Activated B cell treated with CpG ODN at 0.5 μM for 24 hours (primary cell): ENCODE measurements at regions not wholly inside any gene's neighbourhood (a gene's known extent, or its start where the extent isn't known, plus 50 kb on each side); places are given as distances from the start of the nearest gene placed in this dataset.

Experiments used
- ATAC-seq: fragments of 200-7000 bp; cut with Tn5 transposase; one replicate; pipeline ENCODE4 v1.10.0; 2021; ENCODE audit warnings: low read depth, mild to moderate bottlenecking, moderate library complexity
- CTCF ChIA-PET: fragments of 350-600 bp; sonication (Branson Sonifier 250); formaldehyde crosslinking; loops from one replicate; lab custom pipeline; 2021; ENCODE audit warnings: antibody characterized with exemption; lab: Charles Lee
- POLR2A ChIA-PET: fragments of 350-600 bp; sonication (Branson Sonifier 250); formaldehyde crosslinking; loops from one replicate; lab custom pipeline; 2021; ENCODE audit warnings: antibody characterized with exemption; lab: Charles Lee
- DNase-seq: peaks from one replicate; pipeline ENCODE4 v3.0.0; 2022
- H3K27ac Mint-ChIP-seq: one replicate; pipeline ENCODE4 v1.8.0; 2020; ENCODE audit warnings: mixed read lengths
- H3K27me3 Mint-ChIP-seq: one replicate; pipeline ENCODE4 v1.8.0; 2021; ENCODE audit warnings: mixed read lengths
- H3K36me3 Mint-ChIP-seq: one replicate; pipeline ENCODE4 v1.8.0; 2021; ENCODE audit warnings: low read depth, mixed read lengths
- H3K4me1 Mint-ChIP-seq: one replicate; pipeline ENCODE4 v1.8.0; 2021; ENCODE audit warnings: mixed read lengths
- H3K4me3 Mint-ChIP-seq: one replicate; pipeline ENCODE4 v1.8.0; 2020; ENCODE audit warnings: mild to moderate bottlenecking, mixed read lengths
- H3K9me3 Mint-ChIP-seq: one replicate; pipeline ENCODE4 v1.8.0; 2020; ENCODE audit warnings: mixed read lengths
- CTCF ChIP-seq: fragments of 200-600 bp; IDR thresholded peaks from one replicate; pipeline ENCODE4 v1.8.0; 2022; ENCODE audit warnings: antibody characterized with exemption, mild to moderate bottlenecking
- intact Hi-C: fragments of 100-400 bp; cut with micrococcal nuclease; formaldehyde crosslinking; loops from one replicate; pipeline ENCODE4 v1.15.1; 2024

DNA sequence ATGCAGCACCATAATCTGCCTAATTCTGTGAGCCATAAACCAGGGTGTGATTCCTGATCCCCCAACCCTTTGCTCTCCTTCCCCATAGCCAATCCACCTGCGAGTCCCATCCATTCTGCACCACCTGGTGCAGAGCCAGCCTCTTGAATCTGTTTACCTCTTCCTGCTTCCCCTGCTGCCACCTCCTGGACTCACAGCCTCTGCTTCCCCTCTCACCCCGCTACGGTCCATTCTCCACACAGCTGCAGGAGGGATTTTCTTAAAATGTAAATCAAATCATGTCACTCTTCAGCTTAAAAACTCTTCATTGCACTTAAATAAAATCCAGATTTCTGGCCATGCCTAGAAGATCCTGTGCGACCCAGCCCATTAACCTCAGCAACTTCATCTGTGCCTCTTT, 186.7 kb downstream of the FOXD2 start:
- Mint-ChIP-seq H3K27me3 (peaks cover 4% of the 10 kb centered on the region), H3K9me3 (no peaks in the 10 kb centered on the region), H3K4me1 (no peaks in the 10 kb centered on the region), H3K36me3 (no peaks in the 10 kb centered on the region), H3K27ac (no peak overlapping the region), H3K4me3 (no peak overlapping the region)
- TF ChIP-seq CTCF, result no peak
- intact Hi-C loops, result no loop called here
- DNase-seq (no peak), ATAC-seq (no peak)
- CTCF ChIA-PET, result no interaction called here
- POLR2A ChIA-PET, result no interaction called here

GRCh38 chr1:47627016-47627415, 189.2 kb downstream of the FOXD2 start:
- Mint-ChIP-seq H3K27ac (no peak overlapping the region), H3K4me3 (no peak overlapping the region), H3K9me3 (no peaks in the 10 kb centered on the region), H3K4me1 (no peaks in the 10 kb centered on the region), H3K36me3 (no peaks in the 10 kb centered on the region), H3K27me3 (peaks cover 4% of the 10 kb centered on the region)
- ChIA-PET CTCF (no interaction called here), POLR2A (no interaction called here)
- DNase-seq (no peak), ATAC-seq (no peak)
- TF ChIP-seq CTCF, result no peak
- intact Hi-C loops, result no loop called here

DNA sequence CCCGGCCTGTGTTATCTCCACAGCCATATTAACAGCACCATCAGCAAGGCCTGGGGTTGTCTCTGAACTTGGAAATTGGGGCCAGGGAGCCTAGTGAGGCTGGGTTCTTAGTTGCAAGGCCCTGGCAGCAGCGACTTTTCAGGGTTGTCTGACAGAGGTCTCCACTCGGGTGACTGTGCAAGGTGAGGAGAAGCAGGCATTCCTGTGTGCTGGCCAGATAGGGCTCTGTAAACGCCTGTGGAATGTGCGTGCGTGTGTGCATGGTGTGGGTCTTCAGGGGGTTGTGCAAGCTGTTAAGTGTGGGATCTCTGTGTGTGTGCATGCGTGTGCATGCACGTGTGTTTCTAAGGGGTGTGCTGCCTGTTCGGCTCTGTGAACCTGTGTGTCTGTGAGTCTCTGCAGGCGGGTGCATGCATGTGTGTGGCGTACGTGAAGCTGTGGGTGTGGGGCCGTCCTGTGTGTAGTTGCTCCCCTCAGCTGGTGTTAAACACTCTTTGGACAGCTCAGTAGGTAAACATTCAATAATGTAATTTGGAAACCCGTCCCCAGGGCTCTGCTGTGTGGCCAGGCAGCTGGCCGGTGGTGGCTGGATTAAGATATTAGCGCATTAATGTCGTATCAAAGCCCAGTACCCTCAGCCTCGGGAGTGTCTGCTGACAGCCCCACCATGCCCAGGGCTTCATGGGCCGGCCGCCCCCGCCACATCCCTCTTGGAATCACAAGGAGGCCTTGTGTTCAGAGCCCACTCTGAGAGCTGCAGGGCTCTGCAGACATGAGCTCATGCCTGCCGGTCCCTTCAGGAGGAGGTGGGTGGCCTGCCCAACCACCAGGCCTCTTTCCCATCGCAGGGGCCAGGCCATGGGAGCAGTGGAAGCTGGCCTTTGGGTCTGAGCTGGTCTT, 189.9 kb downstream of the FOXD2 start:
- Mint-ChIP-seq H3K27ac (no peak overlapping the region), H3K27me3 (peaks cover 4% of the 10 kb centered on the region), H3K4me1 (no peaks in the 10 kb centered on the region), H3K4me3 (no peak overlapping the region), H3K9me3 (no peaks in the 10 kb centered on the region), H3K36me3 (no peaks in the 10 kb centered on the region)
- intact Hi-C loops, result no loop called here
- TF ChIP-seq CTCF, result no peak
- ATAC-seq (no peak), DNase-seq (no peak)
- CTCF ChIA-PET, result no interaction called here
- POLR2A ChIA-PET, result no interaction called here

DNA sequence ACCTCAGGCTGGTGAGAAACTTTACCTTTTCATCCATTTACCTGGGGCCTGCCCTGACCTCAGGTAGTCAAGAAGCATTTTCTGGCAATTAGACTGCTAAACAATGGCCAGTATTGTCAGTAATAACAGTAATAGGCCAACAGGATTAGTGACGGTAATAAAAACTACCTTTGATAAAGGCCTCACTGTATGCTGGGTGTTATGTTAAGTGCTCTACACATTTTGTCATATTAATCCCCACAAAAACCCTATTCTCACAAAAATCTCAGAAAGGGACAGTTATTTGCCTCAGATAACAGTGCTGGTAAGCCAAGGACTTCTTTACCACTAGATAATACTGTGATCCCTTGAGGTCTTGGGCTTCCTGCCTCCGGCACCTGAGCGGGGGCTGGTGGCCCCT, 191.4 kb downstream of the FOXD2 start:
- DNase-seq, result no peak
- Mint-ChIP-seq H3K9me3 (no peaks in the 10 kb centered on the region), H3K36me3 (no peaks in the 10 kb centered on the region), H3K27me3 (peaks cover 4% of the 10 kb centered on the region), H3K27ac (no peak overlapping the region), H3K4me1 (no peaks in the 10 kb centered on the region), H3K4me3 (no peak overlapping the region)
- TF ChIP-seq CTCF, result no peak
- ChIA-PET POLR2A (no interaction called here), CTCF (no interaction called here)
- ATAC-seq, result no peak
- intact Hi-C loops, result no loop called here

GRCh38 chr1:47630346-47630745, 192.5 kb downstream of the FOXD2 start:
- POLR2A ChIA-PET, result no interaction called here
- Mint-ChIP-seq H3K27me3 (peaks cover 2% of the 10 kb centered on the region), H3K36me3 (no peaks in the 10 kb centered on the region), H3K4me3 (no peak overlapping the region), H3K27ac (no peak overlapping the region), H3K9me3 (no peaks in the 10 kb centered on the region), H3K4me1 (no peaks in the 10 kb centered on the region)
- ATAC-seq (no peak), DNase-seq (no peak)
- TF ChIP-seq CTCF, result no peak
- intact Hi-C loops, result no loop called here
- CTCF ChIA-PET, result no interaction called here
